ENCODE measurements at regions not wholly inside any gene's neighbourhood (a gene's known extent, or its start where the extent isn't known, plus 50 kb on each side); places are given as distances from the start of the nearest gene placed in this dataset.

- H4K20me1 ChIP-seq (replicated peaks; ENCODE audit: control insufficient read depth, extremely low read depth, insufficient read depth, low read length) = no peaks in the 10 kb centered on the region
- no peaks in the 10 kb centered on the region for H3K36me3 ChIP-seq (ENCODE audit: control insufficient read depth in 2 of 2, extremely low read depth in 1 of 2, insufficient read depth in 2 of 2, low read length in 2 of 2)
- CTCF ChIA-PET = no interaction called here
- POLR2A ChIA-PET = no interaction called here
- no TSS peak for BruUV-seq (replicated peaks)
- no peak overlapping the region for H3K4me3 ChIP-seq (replicated peaks in 1 of 3; ENCODE audit: insufficient read depth in 1 of 3, low read depth in 1 of 3, low read length in 3 of 3)
- no peak for TF ChIP-seq GATA2 (IDR thresholded peaks at IDR 0.05; ENCODE audit: insufficient read depth, insufficient read length, low read depth, low read length)
- no peak for TF ChIP-seq EZH2 (IDR thresholded peaks at IDR 0.05; ENCODE audit: borderline replicate concordance, low read depth, low read length, severe bottlenecking)
- no peak for TF ChIP-seq JUN (IDR thresholded peaks at IDR 0.05; ENCODE audit: borderline replicate concordance, insufficient read depth, insufficient read length, low read depth)
- no peak for TF ChIP-seq CTCF (IDR thresholded peaks at IDR 0.05; ENCODE audit: extremely low read depth in 1 of 2, insufficient read depth in 1 of 2, low read depth in 1 of 2, low read length in 2 of 2)
- no peak for TF ChIP-seq MYC (IDR thresholded peaks at IDR 0.05; ENCODE audit: low read depth, low read length)
- TF ChIP-seq POLR2AphosphoS5 (IDR thresholded peaks at IDR 0.05; ENCODE audit: insufficient read depth, low read depth, low read length) = no peak
- no peak for TF ChIP-seq FOS (IDR thresholded peaks at IDR 0.05; ENCODE audit: borderline replicate concordance, insufficient read depth, low read length)
- TF ChIP-seq, protein P1, sequence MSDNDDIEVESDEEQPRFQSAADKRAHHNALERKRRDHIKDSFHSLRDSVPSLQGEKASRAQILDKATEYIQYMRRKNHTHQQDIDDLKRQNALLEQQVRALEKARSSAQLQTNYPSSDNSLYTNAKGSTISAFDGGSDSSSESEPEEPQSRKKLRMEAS (IDR thresholded peaks at IDR 0.05; ENCODE audit: insufficient read depth, insufficient read length) = no peak
- no peak for TF ChIP-seq POLR2A (IDR thresholded peaks at IDR 0.05; ENCODE audit: low read depth, low read length)
- dilution Hi-C loops (cut with MboI; ENCODE audit: extremely low pct_ligation_motif_present, low sequenced_read_pairs) (no loop called here), intact Hi-C loops (cut with micrococcal nuclease) (no loop called here)
- no peaks in the 10 kb centered on the region for H3K79me2 ChIP-seq (ENCODE audit: control insufficient read depth, insufficient read depth, low read length)
- H2AFZ ChIP-seq (ENCODE audit: low read depth, low read length) = no peak overlapping the region
- H3K4me1 ChIP-seq (ENCODE audit: control insufficient read depth, extremely low read depth, insufficient read depth, low read length) = no peaks in the 10 kb centered on the region
- no peak for FAIRE-seq
- no peaks in the 10 kb centered on the region for H3K9me3 ChIP-seq (replicated peaks; ENCODE audit: control insufficient read depth, insufficient read depth, low read length)
- H3K27ac ChIP-seq (ENCODE audit: insufficient read depth, low read depth, low read length) = no peak overlapping the region
- no peaks in the 10 kb centered on the region for H3K27me3 ChIP-seq (ENCODE audit: control insufficient read depth in 2 of 2, insufficient read depth in 2 of 2, low read length in 2 of 2)
- no peak for DNase-seq (ENCODE audit: low read depth, low spot score)
- no peak overlapping the region for H3K4me2 ChIP-seq (ENCODE audit: insufficient read depth, low read length)
- H3K9me1 ChIP-seq (replicated peaks; ENCODE audit: control insufficient read depth, extremely low read depth, insufficient read depth, low read length) = no peaks in the 10 kb centered on the region
- no peak overlapping the region for H3K9ac ChIP-seq (replicated peaks; ENCODE audit: extremely low read depth, insufficient read depth, low read length)
Measured at GRCh38 chr7:42548816-42549611, 312.0 kb upstream of the GLI3 start.
